LNCAP (cell line): ENCODE measurements at regions not wholly inside any gene's neighbourhood (a gene's known extent, or its start where the extent isn't known, plus 50 kb on each side); places are given as distances from the start of the nearest gene placed in this dataset.

Experiments
- TF ChIP-seq, protein P1 (sequence below): fragments of 450-650 bp; IDR thresholded peaks from 2 replicates; pipeline ENCODE4 v1.5.1; 2017; ENCODE audit warnings: mild to moderate bottlenecking

DNA sequence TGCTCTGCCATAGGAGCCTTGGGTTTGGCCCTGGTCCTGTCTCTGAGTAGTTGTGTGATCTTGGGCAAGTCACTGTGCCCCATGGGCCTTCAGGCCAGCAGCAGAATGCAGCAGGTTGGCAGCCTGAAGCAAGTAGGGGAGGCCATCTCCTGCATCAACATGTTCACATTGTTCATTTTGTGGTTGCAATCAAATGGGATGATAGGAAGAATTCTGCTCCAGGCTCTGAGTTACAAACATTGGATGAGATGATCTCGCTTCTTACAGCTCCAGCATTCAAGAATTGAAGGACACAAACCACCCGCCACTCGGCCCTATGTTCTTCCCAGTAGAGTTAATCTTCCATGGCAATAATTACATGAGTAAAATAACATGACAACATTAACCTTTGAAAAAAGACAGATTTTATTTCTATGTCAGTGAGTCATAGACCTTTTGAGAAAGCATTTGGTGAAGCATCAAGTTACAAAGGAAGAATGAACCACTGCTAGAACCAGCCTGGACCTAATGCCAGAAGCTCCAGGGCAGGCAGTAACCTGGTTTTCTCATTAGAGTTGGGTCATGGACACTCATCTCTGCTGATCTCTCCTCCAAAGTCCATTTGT lies 308.3 kb upstream of the NCAM1 start:
- TF ChIP-seq, protein P1, sequence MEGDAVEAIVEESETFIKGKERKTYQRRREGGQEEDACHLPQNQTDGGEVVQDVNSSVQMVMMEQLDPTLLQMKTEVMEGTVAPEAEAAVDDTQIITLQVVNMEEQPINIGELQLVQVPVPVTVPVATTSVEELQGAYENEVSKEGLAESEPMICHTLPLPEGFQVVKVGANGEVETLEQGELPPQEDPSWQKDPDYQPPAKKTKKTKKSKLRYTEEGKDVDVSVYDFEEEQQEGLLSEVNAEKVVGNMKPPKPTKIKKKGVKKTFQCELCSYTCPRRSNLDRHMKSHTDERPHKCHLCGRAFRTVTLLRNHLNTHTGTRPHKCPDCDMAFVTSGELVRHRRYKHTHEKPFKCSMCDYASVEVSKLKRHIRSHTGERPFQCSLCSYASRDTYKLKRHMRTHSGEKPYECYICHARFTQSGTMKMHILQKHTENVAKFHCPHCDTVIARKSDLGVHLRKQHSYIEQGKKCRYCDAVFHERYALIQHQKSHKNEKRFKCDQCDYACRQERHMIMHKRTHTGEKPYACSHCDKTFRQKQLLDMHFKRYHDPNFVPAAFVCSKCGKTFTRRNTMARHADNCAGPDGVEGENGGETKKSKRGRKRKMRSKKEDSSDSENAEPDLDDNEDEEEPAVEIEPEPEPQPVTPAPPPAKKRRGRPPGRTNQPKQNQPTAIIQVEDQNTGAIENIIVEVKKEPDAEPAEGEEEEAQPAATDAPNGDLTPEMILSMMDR, result no peak

DNA sequence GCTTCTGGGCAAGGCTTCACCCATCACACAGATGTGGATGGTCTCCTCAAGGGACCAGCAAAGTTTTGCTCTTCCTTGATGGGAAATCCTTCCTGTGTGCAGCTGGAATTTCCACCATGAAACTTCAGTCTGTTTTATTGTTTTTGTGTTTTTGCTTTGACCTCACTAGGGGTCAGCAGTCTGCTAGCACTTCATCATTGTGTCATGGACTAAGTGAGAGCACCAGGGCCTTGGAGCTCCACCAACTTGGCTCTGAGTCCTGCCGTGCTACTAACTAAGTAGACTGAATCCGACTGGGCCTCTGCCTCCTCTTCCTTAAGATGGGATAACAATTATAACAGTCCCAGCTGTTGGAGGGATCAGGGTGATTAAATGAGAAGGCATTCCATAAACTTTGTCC lies 305.8 kb upstream of the NCAM1 start:
- TF ChIP-seq, protein P1, result no peak

DNA sequence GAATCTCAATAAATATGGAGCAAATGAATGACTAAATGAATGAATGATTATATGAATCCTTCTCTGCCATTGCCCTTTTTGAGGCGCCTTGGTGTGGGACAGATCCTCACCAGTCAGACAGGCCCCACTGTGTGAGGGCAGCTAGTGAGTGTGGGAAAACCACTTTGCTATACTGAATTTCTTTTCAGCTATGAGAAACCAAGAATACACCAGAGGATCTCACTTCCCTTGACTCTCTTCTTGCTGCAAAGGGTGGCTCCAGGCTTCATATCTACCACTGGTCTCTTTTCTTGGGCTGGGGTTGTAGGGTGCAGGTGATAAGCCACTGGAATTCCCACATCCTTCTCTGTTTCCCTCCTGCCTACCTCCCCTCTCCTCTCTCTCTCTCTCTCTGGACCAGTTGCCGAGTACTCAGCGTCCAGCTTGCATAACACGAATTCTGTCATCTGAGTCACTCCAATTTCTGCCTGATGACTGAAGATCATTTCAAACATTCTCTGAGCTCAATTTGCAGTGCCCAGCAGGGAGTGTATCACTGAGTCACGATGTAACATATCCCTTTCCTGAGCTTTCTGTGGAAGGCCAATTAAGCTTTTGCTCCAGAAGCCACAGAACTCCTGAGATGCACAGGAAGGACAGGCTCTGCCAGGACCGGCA lies 304.3 kb upstream of the NCAM1 start:
- TF ChIP-seq, protein P1, result no peak

GRCh38 chr11:112658431-112658878 lies 302.8 kb upstream of the NCAM1 start:
- TF ChIP-seq, protein P1, result no peak

DNA sequence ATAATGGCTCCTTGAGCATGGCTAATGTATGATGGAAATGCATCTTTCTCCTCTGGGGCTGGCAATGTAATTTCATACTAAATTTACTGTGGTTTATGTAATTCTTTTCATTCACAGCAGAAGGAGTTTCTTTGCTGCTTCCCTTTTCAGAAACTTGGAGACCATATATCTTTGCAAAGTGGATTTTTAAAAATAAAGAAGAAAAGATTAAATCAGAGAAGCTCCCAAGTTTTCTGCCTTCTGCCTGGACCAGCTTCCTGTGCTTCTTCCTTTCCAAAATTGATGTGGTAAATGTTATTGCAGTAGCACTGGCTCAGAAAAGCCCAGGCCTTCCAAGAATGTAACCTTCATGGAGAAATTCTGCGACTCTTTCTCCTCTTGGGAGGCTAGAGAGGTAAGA lies 300.1 kb upstream of the NCAM1 start:
- TF ChIP-seq, protein P1, result no peak

DNA sequence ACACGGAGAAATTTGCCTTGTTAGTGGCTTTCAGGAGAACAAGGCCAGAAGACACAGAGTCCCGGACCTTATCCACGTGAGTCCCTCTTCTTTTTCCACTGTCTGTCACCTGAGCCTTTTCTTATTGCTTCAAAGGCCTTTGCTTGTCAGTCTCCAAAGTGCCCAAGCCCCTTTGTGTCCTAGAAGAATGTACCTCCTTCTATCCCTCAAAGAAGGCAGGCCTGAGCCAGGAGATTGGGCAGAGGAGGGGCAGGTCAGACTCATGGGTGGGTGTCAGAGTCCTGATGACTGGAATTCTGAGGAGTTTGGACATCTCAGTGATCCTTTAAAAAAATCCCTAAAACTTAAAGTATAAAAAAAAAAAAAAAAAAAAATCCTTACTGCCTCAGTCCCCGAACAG lies 299.6 kb upstream of the NCAM1 start:
- TF ChIP-seq, protein P1, result no peak

GRCh38 chr11:112662554-112662953 lies 298.7 kb upstream of the NCAM1 start:
- TF ChIP-seq, protein P1, result no peak
